MM.1S (cell line): ENCODE measurements at regions not wholly inside any gene's neighbourhood (a gene's known extent, or its start where the extent isn't known, plus 50 kb on each side); places are given as distances from the start of the nearest gene placed in this dataset.

Experiments used
- DNase-seq: peaks from one replicate; pipeline ENCODE4 v3.0.0-alpha.2; 2015
- H2AFZ ChIP-seq: fragments of 300-600 bp; sonication (generic); 2 replicates; pipeline ENCODE4 v1.6.0; 2016; ENCODE audit warnings: antibody characterized with exemption, low read length
- H3F3A ChIP-seq: fragments of 300-600 bp; sonication (generic); 2 replicates; pipeline ENCODE4 v1.6.1; 2016; ENCODE audit warnings: mild to moderate bottlenecking, antibody characterized with exemption, low read length, moderate library complexity, mixed read lengths; ENCODE audit not compliant: insufficient read depth
- H3K27ac ChIP-seq: fragments of 300-600 bp; sonication (generic); 2 replicates; pipeline ENCODE4 v1.5.1; 2016; ENCODE audit warnings: mild to moderate bottlenecking, low read length
- H3K27me3 ChIP-seq: fragments of 300-600 bp; sonication (generic); replicated peaks from 2 replicates; pipeline ENCODE4 v1.6.0; 2016; ENCODE audit warnings: low read length; ENCODE audit not compliant: insufficient read depth
- H3K36me3 ChIP-seq: fragments of 300-600 bp; sonication (generic); replicated peaks from 2 replicates; pipeline ENCODE4 v1.6.1; 2016; ENCODE audit warnings: mild to moderate bottlenecking, low read length, mixed read lengths; ENCODE audit not compliant: insufficient read depth
- H3K4me1 ChIP-seq: fragments of 300-600 bp; sonication (generic); 2 replicates; pipeline ENCODE4 v1.6.1; 2016; ENCODE audit warnings: low read length, mixed read lengths
- H3K4me2 ChIP-seq: fragments of 300-600 bp; sonication (generic); 2 replicates; pipeline ENCODE4 v1.6.0; 2016; ENCODE audit warnings: low read depth, low read length
- H3K4me3 ChIP-seq: fragments of 300-600 bp; sonication (generic); 2 replicates; pipeline ENCODE4 v1.5.1; 2016; ENCODE audit warnings: low read length, mixed read lengths
- H3K79me2 ChIP-seq: fragments of 300-600 bp; sonication (generic); 2 replicates; pipeline ENCODE4 v1.6.1; 2016; ENCODE audit warnings: mixed run types, low read length, mixed read lengths
- H3K9ac ChIP-seq: fragments of 300-600 bp; sonication (generic); 2 replicates; pipeline ENCODE4 v1.6.1; 2016; ENCODE audit warnings: low read length, mixed read lengths
- H3K9me2 ChIP-seq: fragments of 300-600 bp; sonication (generic); replicated peaks from 2 replicates; pipeline ENCODE4 v1.6.1; 2016; ENCODE audit warnings: mild to moderate bottlenecking, low read length, mixed read lengths; ENCODE audit not compliant: insufficient read depth
- H3K9me3 ChIP-seq: fragments of 300-600 bp; sonication (generic); replicated peaks from 2 replicates; pipeline ENCODE4 v1.6.1; 2016; ENCODE audit warnings: mild to moderate bottlenecking, low read length, mixed read lengths; ENCODE audit not compliant: insufficient read depth
- H4K20me1 ChIP-seq: fragments of 300-600 bp; sonication (generic); 2 replicates; pipeline ENCODE4 v1.6.1; 2016; ENCODE audit warnings: mild to moderate bottlenecking, low read length, moderate library complexity, mixed read lengths; ENCODE audit not compliant: insufficient read depth
- EZH2 ChIP-seq: fragments of 300-600 bp; sonication (generic); optimal IDR thresholded peaks from 2 replicates; pipeline ENCODE3; 2017; ENCODE audit warnings: low read depth, mild to moderate bottlenecking, antibody characterized with exemption, low read length, mixed read lengths
- EZH2phosphoT487 ChIP-seq: fragments of 300-600 bp; sonication (generic); IDR thresholded peaks from 2 replicates; pipeline ENCODE4 v1.6.1; 2018; ENCODE audit warnings: antibody characterized with exemption, low read length
- TF ChIP-seq, protein P1 (sequence below): fragments of 300-600 bp; sonication (generic); IDR thresholded peaks from 2 replicates; pipeline ENCODE4 v1.5.1; 2016; ENCODE audit warnings: antibody characterized with exemption, low read length, mixed read lengths

DNA sequence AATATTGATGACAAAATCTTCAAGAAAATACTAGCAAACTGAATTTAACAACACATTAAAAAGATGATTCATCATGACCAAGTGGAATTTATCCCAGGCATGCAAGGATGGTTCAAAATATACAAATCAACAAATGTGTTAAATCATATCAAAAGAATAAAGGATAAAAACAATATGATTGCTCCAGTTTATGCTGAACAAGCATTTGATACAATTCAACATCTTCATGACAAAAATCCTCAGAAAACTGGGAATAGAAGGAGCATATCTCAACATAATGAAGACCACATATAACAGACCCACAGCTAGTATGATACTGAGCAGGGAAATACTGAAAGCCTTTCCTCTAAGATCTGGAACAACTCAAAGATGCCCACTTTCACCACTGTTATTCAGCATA is 352.3 kb downstream of the PYDC2 start:
- H3K4me2 ChIP-seq: no peak overlapping the region
- H3K4me1 ChIP-seq: no peaks in the 10 kb centered on the region
- H3K27me3 ChIP-seq: no peaks in the 10 kb centered on the region
- H3K4me3 ChIP-seq: no peak overlapping the region
- no peak overlapping the region for H2AFZ ChIP-seq
- no peaks in the 10 kb centered on the region for H3F3A ChIP-seq
- no peak overlapping the region for H3K9ac ChIP-seq
- no peak overlapping the region for H3K27ac ChIP-seq
- H3K36me3 ChIP-seq: no peaks in the 10 kb centered on the region
- no peaks in the 10 kb centered on the region for H3K9me2 ChIP-seq
- DNase-seq: no peak
- H4K20me1 ChIP-seq: no peaks in the 10 kb centered on the region
- TF ChIP-seq EZH2 (no peak), EZH2phosphoT487 (no peak)
- TF ChIP-seq, protein P1, sequence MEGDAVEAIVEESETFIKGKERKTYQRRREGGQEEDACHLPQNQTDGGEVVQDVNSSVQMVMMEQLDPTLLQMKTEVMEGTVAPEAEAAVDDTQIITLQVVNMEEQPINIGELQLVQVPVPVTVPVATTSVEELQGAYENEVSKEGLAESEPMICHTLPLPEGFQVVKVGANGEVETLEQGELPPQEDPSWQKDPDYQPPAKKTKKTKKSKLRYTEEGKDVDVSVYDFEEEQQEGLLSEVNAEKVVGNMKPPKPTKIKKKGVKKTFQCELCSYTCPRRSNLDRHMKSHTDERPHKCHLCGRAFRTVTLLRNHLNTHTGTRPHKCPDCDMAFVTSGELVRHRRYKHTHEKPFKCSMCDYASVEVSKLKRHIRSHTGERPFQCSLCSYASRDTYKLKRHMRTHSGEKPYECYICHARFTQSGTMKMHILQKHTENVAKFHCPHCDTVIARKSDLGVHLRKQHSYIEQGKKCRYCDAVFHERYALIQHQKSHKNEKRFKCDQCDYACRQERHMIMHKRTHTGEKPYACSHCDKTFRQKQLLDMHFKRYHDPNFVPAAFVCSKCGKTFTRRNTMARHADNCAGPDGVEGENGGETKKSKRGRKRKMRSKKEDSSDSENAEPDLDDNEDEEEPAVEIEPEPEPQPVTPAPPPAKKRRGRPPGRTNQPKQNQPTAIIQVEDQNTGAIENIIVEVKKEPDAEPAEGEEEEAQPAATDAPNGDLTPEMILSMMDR: no peak
- H3K9me3 ChIP-seq: no peaks in the 10 kb centered on the region
- H3K79me2 ChIP-seq: no peaks in the 10 kb centered on the region

DNA sequence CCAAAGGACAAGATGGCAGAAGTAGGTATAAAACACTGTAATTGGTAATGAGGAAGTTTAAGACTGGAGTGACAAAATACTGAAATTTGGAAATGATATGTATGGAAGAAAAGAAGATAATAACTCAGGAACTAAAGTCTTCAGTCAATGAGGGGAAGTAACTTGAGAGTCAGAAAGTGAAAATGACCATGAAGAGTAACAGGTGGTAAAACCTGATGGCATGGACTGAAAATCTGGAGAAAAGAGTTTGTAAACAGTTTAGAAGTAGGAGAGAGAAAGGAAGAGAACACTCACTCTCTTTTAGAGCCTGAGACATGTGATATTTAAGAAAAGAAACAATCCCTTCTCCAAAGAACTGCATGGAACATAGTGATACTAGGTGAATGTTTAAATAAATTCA is 387.9 kb downstream of the PYDC2 start:
- H3K9ac ChIP-seq: no peak overlapping the region
- H3K36me3 ChIP-seq: no peaks in the 10 kb centered on the region
- H3K4me2 ChIP-seq: no peak overlapping the region
- no peaks in the 10 kb centered on the region for H3K79me2 ChIP-seq
- H3K27me3 ChIP-seq: no peaks in the 10 kb centered on the region
- H3K27ac ChIP-seq: no peak overlapping the region
- H4K20me1 ChIP-seq: no peaks in the 10 kb centered on the region
- no peaks in the 10 kb centered on the region for H3K9me3 ChIP-seq
- no peak overlapping the region for H3K4me3 ChIP-seq
- no peak for DNase-seq
- H3K9me2 ChIP-seq: no peaks in the 10 kb centered on the region
- no peaks in the 10 kb centered on the region for H3F3A ChIP-seq
- H3K4me1 ChIP-seq: peaks cover 6% of the 10 kb centered on the region; the same call in 1 of the 2 replicates
- no peak overlapping the region for H2AFZ ChIP-seq
- no peak for TF ChIP-seq EZH2
- TF ChIP-seq, protein P1: no peak
- TF ChIP-seq EZH2phosphoT487: no peak

DNA sequence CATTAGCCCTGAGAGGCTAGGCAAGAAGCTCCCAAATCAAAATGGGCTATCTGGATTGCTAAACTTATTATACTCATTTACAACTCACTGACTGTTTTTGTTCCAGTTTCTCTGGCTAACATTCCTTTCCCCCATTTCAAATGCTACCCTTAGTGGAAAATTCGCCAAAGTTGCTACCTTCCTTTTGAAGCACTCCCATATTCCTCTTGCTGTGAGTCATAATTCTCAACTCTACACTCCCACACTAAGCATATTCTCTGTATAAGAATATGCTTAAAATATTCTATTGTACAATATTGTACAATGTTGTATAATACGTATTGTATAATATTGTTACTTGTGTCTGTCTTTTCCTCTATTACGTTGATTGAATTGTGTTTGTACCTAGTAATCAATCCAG is 398.6 kb downstream of the PYDC2 start:
- no peaks in the 10 kb centered on the region for H3K79me2 ChIP-seq
- H4K20me1 ChIP-seq: no peaks in the 10 kb centered on the region
- H3K9me3 ChIP-seq: no peaks in the 10 kb centered on the region
- H3K27ac ChIP-seq: no peak overlapping the region
- no peak overlapping the region for H2AFZ ChIP-seq
- H3K27me3 ChIP-seq: no peaks in the 10 kb centered on the region
- DNase-seq: no peak
- H3K4me1 ChIP-seq: no peaks in the 10 kb centered on the region
- H3K4me3 ChIP-seq: no peak overlapping the region
- TF ChIP-seq EZH2 (no peak), EZH2phosphoT487 (no peak)
- TF ChIP-seq, protein P1: no peak
- H3K36me3 ChIP-seq: no peaks in the 10 kb centered on the region
- H3F3A ChIP-seq: no peaks in the 10 kb centered on the region
- no peak overlapping the region for H3K4me2 ChIP-seq
- H3K9me2 ChIP-seq: no peaks in the 10 kb centered on the region
- H3K9ac ChIP-seq: no peak overlapping the region
